ENCODE measurements at regions not wholly inside any gene's neighbourhood (a gene's known extent, or its start where the extent isn't known, plus 50 kb on each side); places are given as distances from the start of the nearest gene placed in this dataset.

DNA sequence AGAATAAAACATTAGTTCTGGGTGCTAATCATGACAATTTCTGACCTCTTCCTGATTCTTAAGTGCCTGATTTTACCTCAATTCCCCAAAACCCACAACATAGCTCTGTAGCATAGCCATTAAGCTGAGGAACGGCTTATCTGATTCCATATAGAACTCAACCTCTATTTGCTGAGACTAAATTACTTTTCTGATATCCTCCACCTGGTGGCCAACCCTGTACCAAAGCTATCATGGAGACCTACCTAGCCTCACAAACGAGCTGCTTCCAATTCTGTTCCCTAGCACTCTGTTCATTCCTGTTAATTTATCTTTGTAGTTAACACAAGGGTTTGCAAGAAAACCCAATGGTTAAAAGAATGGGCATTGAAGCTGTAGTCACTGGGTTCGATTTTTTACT is 245.2 kb downstream of the PLOD2 start:
- TF ChIP-seq POLR2AphosphoS5 (IDR thresholded peaks at IDR 0.05; ENCODE audit: low read depth, low read length) (no peak), POLR2A (IDR thresholded peaks at IDR 0.05; ENCODE audit: low read depth, low read length) (no peak), TAF1 (IDR thresholded peaks at IDR 0.05; ENCODE audit: borderline replicate concordance, low read depth, low read length) (no peak)
